Esophagus muscularis mucosa (tissue), 3 donors: ENCODE measurements at regions not wholly inside any gene's neighbourhood (a gene's known extent, or its start where the extent isn't known, plus 50 kb on each side); places are given as distances from the start of the nearest gene placed in this dataset.

Experiments
- CTCF ChIP-seq, 3 experiments: fragments of 200-600 bp in 2 of 3; fragments of 450-650 bp in 1 of 3; sonication (generic) in 2 of 3; IDR thresholded peaks; one replicate each; pipeline ENCODE4 v1.5.1; 2017 to 2019; ENCODE audit warnings: antibody characterized with exemption in 3 of 3, mild to moderate bottlenecking in 2 of 3, moderate library complexity in 1 of 3
- POLR2A ChIP-seq: fragments of 450-650 bp; IDR thresholded peaks from one replicate; pipeline ENCODE4 v1.6.1; 2017; ENCODE audit warnings: antibody characterized with exemption, moderate library complexity, mild to moderate bottlenecking, low read depth

GRCh38 chr5:8254674-8255073, 385.7 kb downstream of the MTRR start:
- TF ChIP-seq CTCF (IDR thresholded peaks at IDR 0.05) (no peak), POLR2A (no peak)
